ENCODE measurements at regions not wholly inside any gene's neighbourhood (a gene's known extent, or its start where the extent isn't known, plus 50 kb on each side); places are given as distances from the start of the nearest gene placed in this dataset.

- H3K36me3 ChIP-seq (ENCODE audit: control insufficient read depth, insufficient read depth, low read length) = no peaks in the 10 kb centered on the region
- Mint-ChIP-seq H3K4me1 (no peaks in the 10 kb centered on the region), H3K27me3 (ENCODE audit: low read depth in 2 of 2) (no peaks in the 10 kb centered on the region), H3K9me3 (peaks cover 3 to 7% of the 10 kb centered on the region in 2 donors), H3K4me3 (no peak overlapping the region), H3K36me3 (no peaks in the 10 kb centered on the region), H3K27ac (no peak overlapping the region)
- no peaks in the 10 kb centered on the region for H3K4me1 ChIP-seq (ENCODE audit: control insufficient read depth, insufficient read depth, low read length)
- H3K9me3 ChIP-seq (ENCODE audit: control insufficient read depth, insufficient read depth, low read length) = no peaks in the 10 kb centered on the region
- intact Hi-C loops (cut with micrococcal nuclease) = no loop called here
- H3K27me3 ChIP-seq (ENCODE audit: control insufficient read depth, insufficient read depth, low read length) = no peaks in the 10 kb centered on the region
- DNase-seq (no peak), ATAC-seq (no peak)
- no peak for TF ChIP-seq CTCF (IDR thresholded peaks at IDR 0.05)
- no peak overlapping the region for H3K4me3 ChIP-seq (ENCODE audit: low read length)
- no peak overlapping the region for H3K27ac ChIP-seq (ENCODE audit: low read length)
Observed at GRCh38 chr1:56019472-56019871, 559.9 kb downstream of the PLPP3 start.

- Histone ChIP-seq H3K9me3 (ENCODE audit: control insufficient read depth, insufficient read depth, low read length) (no peaks in the 10 kb centered on the region), H3K36me3 (ENCODE audit: control insufficient read depth, insufficient read depth, low read length) (no peaks in the 10 kb centered on the region), H3K4me3 (ENCODE audit: low read length) (no peak overlapping the region), H3K4me1 (ENCODE audit: control insufficient read depth, insufficient read depth, low read length) (no peaks in the 10 kb centered on the region), H3K27ac (ENCODE audit: low read length) (no peak overlapping the region), H3K27me3 (ENCODE audit: control insufficient read depth, insufficient read depth, low read length) (no peaks in the 10 kb centered on the region)
- WGBS (ENCODE audit: insufficient coverage) = 83% methylated on average over 2 of the region's 2 CpGs
- H3K27me3 Mint-ChIP-seq (ENCODE audit: low read depth in 2 of 2) = peaks cover 0 to 8% of the 10 kb centered on the region in 2 donors
- H3K27ac Mint-ChIP-seq = no peak overlapping the region
- H3K36me3 Mint-ChIP-seq = no peaks in the 10 kb centered on the region
- ATAC-seq = no peak
- intact Hi-C loops (cut with micrococcal nuclease) = no loop called here
- H3K4me1 Mint-ChIP-seq = no peaks in the 10 kb centered on the region
- peaks cover 7 to 10% of the 10 kb centered on the region in 2 donors for H3K9me3 Mint-ChIP-seq
- no peak for TF ChIP-seq CTCF (IDR thresholded peaks at IDR 0.05)
- DNase-seq = no peak
- no peak overlapping the region for H3K4me3 Mint-ChIP-seq
Observed at GRCh38 chr1:56017336-56017735, 562.0 kb downstream of the PLPP3 start.

- Mint-ChIP-seq H3K9me3 (peaks cover 0 to 3% of the 10 kb centered on the region in 2 donors), H3K27ac (no peak overlapping the region), H3K4me3 (no peak overlapping the region), H3K4me1 (no peaks in the 10 kb centered on the region), H3K27me3 (ENCODE audit: low read depth in 2 of 2) (no peaks in the 10 kb centered on the region), H3K36me3 (no peaks in the 10 kb centered on the region)
- no peaks in the 10 kb centered on the region for H3K27me3 ChIP-seq (ENCODE audit: control insufficient read depth, insufficient read depth, low read length)
- H3K36me3 ChIP-seq (ENCODE audit: control insufficient read depth, insufficient read depth, low read length) = no peaks in the 10 kb centered on the region
- TF ChIP-seq CTCF (IDR thresholded peaks at IDR 0.05) = no peak
- ATAC-seq (no peak), DNase-seq (no peak)
- H3K9me3 ChIP-seq (ENCODE audit: control insufficient read depth, insufficient read depth, low read length) = no peaks in the 10 kb centered on the region
- no peak overlapping the region for H3K4me3 ChIP-seq (ENCODE audit: low read length)
- H3K4me1 ChIP-seq (ENCODE audit: control insufficient read depth, insufficient read depth, low read length) = no peaks in the 10 kb centered on the region
- intact Hi-C loops (cut with micrococcal nuclease) = no loop called here
- 100% methylated on average over 1 of the region's 1 CpG for WGBS (ENCODE audit: insufficient coverage)
- no peak overlapping the region for H3K27ac ChIP-seq (ENCODE audit: low read length)
Observed at GRCh38 chr1:56003846-56004245, 575.5 kb downstream of the PLPP3 start.

GRCh38 chr1:56002231-56002630 lies 577.1 kb downstream of the PLPP3 start:
- Histone ChIP-seq H3K9me3 (ENCODE audit: control insufficient read depth, insufficient read depth, low read length) (no peaks in the 10 kb centered on the region), H3K4me1 (ENCODE audit: control insufficient read depth, insufficient read depth, low read length) (no peaks in the 10 kb centered on the region), H3K4me3 (ENCODE audit: low read length) (no peak overlapping the region), H3K27ac (ENCODE audit: low read length) (no peak overlapping the region), H3K27me3 (ENCODE audit: control insufficient read depth, insufficient read depth, low read length) (no peaks in the 10 kb centered on the region), H3K36me3 (ENCODE audit: control insufficient read depth, insufficient read depth, low read length) (no peaks in the 10 kb centered on the region)
- intact Hi-C loops (cut with micrococcal nuclease) = no loop called here
- no peak overlapping the region for H3K4me3 Mint-ChIP-seq
- no peak for TF ChIP-seq CTCF (IDR thresholded peaks at IDR 0.05)
- no peak for DNase-seq
- H3K27ac Mint-ChIP-seq = no peak overlapping the region
- no peak for ATAC-seq
- 89% methylated on average over 3 of the region's 5 CpGs for WGBS (ENCODE audit: insufficient coverage)
- H3K27me3 Mint-ChIP-seq (ENCODE audit: low read depth in 2 of 2) = no peaks in the 10 kb centered on the region
- H3K4me1 Mint-ChIP-seq = no peaks in the 10 kb centered on the region
- no peaks in the 10 kb centered on the region for H3K36me3 Mint-ChIP-seq
- H3K9me3 Mint-ChIP-seq = peaks cover 0 to 2% of the 10 kb centered on the region in 2 donors
